ENCODE measurements at regions not wholly inside any gene's neighbourhood (a gene's known extent, or its start where the extent isn't known, plus 50 kb on each side); places are given as distances from the start of the nearest gene placed in this dataset.

DNA sequence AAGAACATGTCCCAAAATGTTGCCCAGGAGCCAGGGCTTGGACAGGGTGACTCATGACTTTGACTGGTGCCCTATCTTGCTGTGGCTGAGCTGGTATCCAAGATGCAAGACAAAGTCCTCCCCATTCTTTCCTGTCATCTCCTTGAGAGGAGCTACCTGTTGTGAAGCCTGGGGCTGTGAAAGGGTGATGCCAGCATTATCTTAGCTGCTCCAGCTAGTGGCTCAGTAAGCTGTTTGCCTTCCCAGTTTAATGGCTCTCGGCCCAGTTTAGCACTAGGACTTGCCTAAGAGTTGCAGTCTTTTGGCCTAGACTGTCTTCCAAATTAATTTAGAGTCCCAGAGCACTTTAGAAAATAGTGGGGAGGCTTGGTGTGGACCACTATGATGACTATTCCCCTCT is 424.3 kb upstream of the NRG3 start:
- ATAC-seq (no peak), DNase-seq (no peak)
- no peaks in the 10 kb centered on the region for H3K27me3 ChIP-seq (ENCODE audit: low read depth)
- no peak for TF ChIP-seq CTCF (IDR thresholded peaks at IDR 0.05)
- intact Hi-C loops (cut with DNase I) = no loop called here
- H3K4me1 ChIP-seq = no peaks in the 10 kb centered on the region
- H3K27ac ChIP-seq = no peak overlapping the region
- H3K9me3 ChIP-seq = no peaks in the 10 kb centered on the region
- H3K36me3 ChIP-seq = no peaks in the 10 kb centered on the region
- no peak overlapping the region for H3K4me3 ChIP-seq

- DNase-seq (no peak), ATAC-seq (no peak)
- H3K9me3 ChIP-seq = no peaks in the 10 kb centered on the region
- no peak overlapping the region for H3K4me3 ChIP-seq
- H3K27me3 ChIP-seq (ENCODE audit: low read depth) = no peaks in the 10 kb centered on the region
- no peaks in the 10 kb centered on the region for H3K4me1 ChIP-seq
- intact Hi-C loops (cut with DNase I) = no loop called here
- no peaks in the 10 kb centered on the region for H3K36me3 ChIP-seq
- no peak for TF ChIP-seq CTCF (IDR thresholded peaks at IDR 0.05)
- H3K27ac ChIP-seq = no peak overlapping the region
Measured at GRCh38 chr10:81472927-81473470, 402.0 kb upstream of the NRG3 start.

DNA sequence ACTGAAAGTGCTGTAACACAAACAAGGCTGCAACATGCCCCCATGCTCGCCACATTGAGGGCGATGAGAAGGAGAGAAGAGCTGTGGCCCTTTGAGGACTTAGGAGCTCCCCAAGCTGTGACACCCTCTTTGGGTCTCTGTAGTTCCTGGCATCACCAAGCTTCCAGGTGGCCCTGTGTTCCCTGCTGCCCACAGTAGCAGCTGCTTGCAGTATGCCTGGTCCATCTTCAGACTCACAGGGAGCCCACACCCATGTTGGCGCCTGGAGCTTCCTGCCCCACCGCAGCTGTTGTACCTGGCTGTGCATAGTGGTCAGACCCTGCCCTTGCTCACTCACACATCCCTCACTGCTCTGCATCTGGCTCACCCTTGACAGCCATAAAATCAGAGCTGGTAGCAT is 401.2 kb upstream of the NRG3 start:
- H3K27ac ChIP-seq = no peak overlapping the region
- no peaks in the 10 kb centered on the region for H3K9me3 ChIP-seq
- no peaks in the 10 kb centered on the region for H3K36me3 ChIP-seq
- no peaks in the 10 kb centered on the region for H3K4me1 ChIP-seq
- ATAC-seq (no peak), DNase-seq (no peak)
- H3K27me3 ChIP-seq (ENCODE audit: low read depth) = no peaks in the 10 kb centered on the region
- H3K4me3 ChIP-seq = no peak overlapping the region
- TF ChIP-seq CTCF (IDR thresholded peaks at IDR 0.05) = no peak
- intact Hi-C loops (cut with DNase I) = no loop called here

DNA sequence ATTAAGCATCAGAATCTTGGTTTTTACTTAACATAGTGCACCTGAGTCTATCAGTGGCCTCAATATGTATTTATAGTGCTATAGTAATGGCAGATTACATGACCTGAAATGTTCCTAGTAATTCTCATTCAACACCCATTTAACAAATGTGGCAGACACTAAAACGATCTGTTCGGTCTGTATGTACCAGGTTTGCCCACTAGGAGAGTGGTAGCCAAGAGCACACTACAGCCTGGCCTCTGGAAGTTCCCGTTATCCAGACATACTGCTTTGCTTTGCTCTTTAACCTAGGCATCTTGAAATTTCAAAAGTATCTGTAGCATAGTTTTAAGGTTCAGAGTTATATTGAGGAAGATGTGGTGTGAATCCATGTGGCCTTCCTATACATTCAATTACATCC is 395.7 kb upstream of the NRG3 start:
- Histone ChIP-seq H3K4me3 (no peak overlapping the region), H3K27me3 (ENCODE audit: low read depth) (no peaks in the 10 kb centered on the region), H3K36me3 (no peaks in the 10 kb centered on the region), H3K27ac (no peak overlapping the region), H3K4me1 (no peaks in the 10 kb centered on the region), H3K9me3 (no peaks in the 10 kb centered on the region)
- no peak for TF ChIP-seq CTCF (IDR thresholded peaks at IDR 0.05)
- no peak for ATAC-seq
- intact Hi-C loops (cut with DNase I) = no loop called here
- DNase-seq = no peak

- intact Hi-C loops (cut with DNase I) = no loop called here
- no peaks in the 10 kb centered on the region for H3K27me3 ChIP-seq (ENCODE audit: low read depth)
- H3K4me1 ChIP-seq = no peaks in the 10 kb centered on the region
- H3K9me3 ChIP-seq = no peaks in the 10 kb centered on the region
- H3K36me3 ChIP-seq = no peaks in the 10 kb centered on the region
- ATAC-seq (no peak), DNase-seq (no peak)
- no peak overlapping the region for H3K27ac ChIP-seq
- no peak for TF ChIP-seq CTCF (IDR thresholded peaks at IDR 0.05)
- no peak overlapping the region for H3K4me3 ChIP-seq
Measured at GRCh38 chr10:81496626-81497025, 378.4 kb upstream of the NRG3 start.

Data from lower lobe of right lung (tissue), 2 donors.